ENCODE measurements at regions not wholly inside any gene's neighbourhood (a gene's known extent, or its start where the extent isn't known, plus 50 kb on each side); places are given as distances from the start of the nearest gene placed in this dataset.

DNA sequence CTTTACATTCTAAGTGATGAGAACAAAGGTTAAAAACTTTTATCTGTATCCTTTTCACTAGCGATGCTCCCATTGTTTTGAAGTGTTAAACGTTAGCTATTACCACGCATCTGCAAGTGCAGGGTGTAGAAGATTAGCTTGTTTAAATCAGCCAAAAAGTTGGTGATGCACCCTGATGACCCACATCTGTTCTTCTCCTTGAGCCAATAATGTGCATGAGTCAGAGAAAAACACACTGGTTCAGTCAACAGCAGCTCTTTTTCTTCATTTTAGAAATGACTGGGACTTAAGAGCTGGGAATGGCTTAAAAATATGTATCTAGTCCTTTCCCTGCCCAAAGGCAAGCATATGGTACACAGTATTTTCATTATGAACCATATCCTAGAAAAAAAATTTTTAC is 323.5 kb upstream of the PDE3A start:
- Histone ChIP-seq H3K9me3 (ENCODE audit: insufficient read depth, low read depth, low read length) (no peaks in the 10 kb centered on the region), H3K18ac (ENCODE audit: low read length) (no peak overlapping the region), H4K91ac (ENCODE audit: low read depth, low read length) (no peak overlapping the region), H2AK5ac (ENCODE audit: low read length) (no peak overlapping the region), H3K27me3 (ENCODE audit: insufficient read depth, low read length) (no peaks in the 10 kb centered on the region), H3K79me1 (ENCODE audit: low read length) (no peaks in the 10 kb centered on the region), H2AFZ (ENCODE audit: insufficient read depth, low read length, poor library complexity) (no peak overlapping the region), H3K9ac (ENCODE audit: low read length) (no peak overlapping the region), H3K4me1 (ENCODE audit: control insufficient read depth in 1 of 2, insufficient read depth in 2 of 2, low read length in 2 of 2) (no peaks in the 10 kb centered on the region), H3K36me3 (ENCODE audit: control insufficient read depth in 1 of 2, insufficient read depth in 2 of 2, low read length in 2 of 2) (no peaks in the 10 kb centered on the region), H2BK12ac (ENCODE audit: low read length) (no peak overlapping the region), H2BK120ac (ENCODE audit: insufficient read depth, low read length, poor library complexity) (no peak overlapping the region), H4K8ac (ENCODE audit: low read depth, low read length) (no peak overlapping the region), H3K4ac (ENCODE audit: low read depth, low read length) (no peak overlapping the region), H4K12ac (ENCODE audit: low read depth, low read length) (no peak overlapping the region), H3K79me2 (ENCODE audit: control insufficient read depth, insufficient read depth, low read length, poor library complexity) (no peaks in the 10 kb centered on the region), H3K4me3 (ENCODE audit: low read depth, low read length) (no peak overlapping the region), H3K27ac (ENCODE audit: low read depth, low read length) (no peak overlapping the region), H3K14ac (ENCODE audit: low read length) (no peak overlapping the region), H2BK5ac (ENCODE audit: low read depth, low read length, poor library complexity) (no peak overlapping the region), H3K23ac (ENCODE audit: low read length) (no peak overlapping the region), H3K4me2 (ENCODE audit: low read length) (no peak overlapping the region)
- WGBS (ENCODE audit: extremely low coverage, insufficient coverage, insufficient read length): no CpG with 5 or more reads among the region's 3 CpGs
- DNase-seq: peak in 1 of 2 donors; percentile 12

DNA sequence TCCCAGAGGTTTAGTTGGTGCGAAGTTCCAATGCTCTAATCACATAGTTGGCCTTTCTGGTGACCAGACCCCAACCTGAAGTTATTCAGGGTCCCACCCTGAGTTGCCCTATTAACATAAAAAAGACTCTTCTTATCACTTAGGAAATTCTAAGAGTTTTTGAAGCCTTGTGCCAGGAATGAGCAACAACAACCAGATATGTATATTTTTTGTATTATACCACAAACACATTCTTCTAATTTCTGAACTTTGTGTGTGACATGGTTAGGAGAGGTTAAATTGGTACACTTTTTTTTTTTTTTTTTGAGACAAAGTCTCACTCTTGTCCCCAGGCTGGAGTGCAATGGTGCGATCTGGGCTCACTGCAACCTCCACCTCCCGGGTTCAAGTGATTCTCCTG is 320.4 kb upstream of the PDE3A start:
- no peak overlapping the region for H3K4me3 ChIP-seq (ENCODE audit: low read depth, low read length)
- no CpG with 5 or more reads among the region's 3 CpGs for WGBS (ENCODE audit: extremely low coverage, insufficient coverage, insufficient read length)

DNA sequence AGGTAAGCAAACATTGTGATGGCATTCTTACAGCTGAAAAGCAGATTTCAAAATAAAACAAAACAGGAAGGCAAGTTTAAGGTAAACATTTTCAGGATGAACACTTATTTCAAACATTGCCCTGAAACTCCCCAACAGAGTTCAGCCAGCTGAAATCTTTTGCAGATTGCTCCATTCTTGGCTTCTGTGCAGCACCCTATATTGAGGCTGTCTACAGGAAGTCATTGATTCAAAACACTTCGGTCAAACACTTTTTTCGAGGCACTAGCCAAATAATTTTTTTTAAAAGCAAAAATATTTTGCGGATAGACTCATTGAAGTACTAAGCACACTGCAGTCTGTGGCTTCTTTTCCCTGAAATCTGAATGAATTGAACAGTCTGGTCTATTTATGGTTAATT is 318.1 kb upstream of the PDE3A start:
- Histone ChIP-seq H3K14ac (ENCODE audit: low read length) (no peak overlapping the region), H3K4me1 (ENCODE audit: control insufficient read depth in 1 of 2, insufficient read depth in 2 of 2, low read length in 2 of 2) (no peaks in the 10 kb centered on the region), H3K9me3 (ENCODE audit: insufficient read depth, low read depth, low read length) (no peaks in the 10 kb centered on the region), H3K27ac (ENCODE audit: low read depth, low read length) (no peak overlapping the region), H2AFZ (ENCODE audit: insufficient read depth, low read length, poor library complexity) (no peak overlapping the region), H2BK120ac (ENCODE audit: insufficient read depth, low read length, poor library complexity) (no peak overlapping the region), H3K4me2 (ENCODE audit: low read length) (no peak overlapping the region), H4K8ac (ENCODE audit: low read depth, low read length) (no peak overlapping the region), H3K18ac (ENCODE audit: low read length) (no peak overlapping the region), H3K9ac (ENCODE audit: low read length) (no peak overlapping the region), H3K79me1 (ENCODE audit: low read length) (no peaks in the 10 kb centered on the region), H2BK5ac (ENCODE audit: low read depth, low read length, poor library complexity) (no peak overlapping the region), H3K36me3 (ENCODE audit: control insufficient read depth in 1 of 2, insufficient read depth in 2 of 2, low read length in 2 of 2) (no peaks in the 10 kb centered on the region), H3K4me3 (ENCODE audit: low read depth, low read length) (no peak overlapping the region), H3K23ac (ENCODE audit: low read length) (no peak overlapping the region), H4K91ac (ENCODE audit: low read depth, low read length) (no peak overlapping the region), H2AK5ac (ENCODE audit: low read length) (no peak overlapping the region), H3K79me2 (ENCODE audit: control insufficient read depth, insufficient read depth, low read length, poor library complexity) (no peaks in the 10 kb centered on the region), H4K12ac (ENCODE audit: low read depth, low read length) (no peak overlapping the region), H2BK12ac (ENCODE audit: low read length) (no peak overlapping the region), H3K27me3 (ENCODE audit: insufficient read depth, low read length) (no peaks in the 10 kb centered on the region), H3K4ac (ENCODE audit: low read depth, low read length) (no peak overlapping the region)
- WGBS (ENCODE audit: extremely low coverage, insufficient coverage, insufficient read length): no CpG with 5 or more reads among the region's 3 CpGs
- no peak for DNase-seq

More for the DNA sequence above, 320.4 kb upstream of the PDE3A start:
- Histone ChIP-seq H3K27me3 (ENCODE audit: insufficient read depth, low read length) (no peaks in the 10 kb centered on the region), H3K9ac (ENCODE audit: low read length) (no peak overlapping the region), H4K91ac (ENCODE audit: low read depth, low read length) (no peak overlapping the region), H3K18ac (ENCODE audit: low read length) (no peak overlapping the region), H3K9me3 (ENCODE audit: insufficient read depth, low read depth, low read length) (no peaks in the 10 kb centered on the region), H3K4me1 (ENCODE audit: control insufficient read depth in 1 of 2, insufficient read depth in 2 of 2, low read length in 2 of 2) (no peaks in the 10 kb centered on the region), H2AFZ (ENCODE audit: insufficient read depth, low read length, poor library complexity) (no peak overlapping the region), H3K27ac (ENCODE audit: low read depth, low read length) (no peak overlapping the region), H3K36me3 (ENCODE audit: control insufficient read depth in 1 of 2, insufficient read depth in 2 of 2, low read length in 2 of 2) (no peaks in the 10 kb centered on the region), H2BK5ac (ENCODE audit: low read depth, low read length, poor library complexity) (no peak overlapping the region), H3K4me2 (ENCODE audit: low read length) (no peak overlapping the region), H2AK5ac (ENCODE audit: low read length) (no peak overlapping the region), H3K23ac (ENCODE audit: low read length) (no peak overlapping the region), H3K79me2 (ENCODE audit: control insufficient read depth, insufficient read depth, low read length, poor library complexity) (no peaks in the 10 kb centered on the region), H3K14ac (ENCODE audit: low read length) (no peak overlapping the region), H3K79me1 (ENCODE audit: low read length) (no peaks in the 10 kb centered on the region), H3K4ac (ENCODE audit: low read depth, low read length) (no peak overlapping the region), H4K8ac (ENCODE audit: low read depth, low read length) (no peak overlapping the region), H2BK12ac (ENCODE audit: low read length) (no peak overlapping the region), H4K12ac (ENCODE audit: low read depth, low read length) (no peak overlapping the region), H2BK120ac (ENCODE audit: insufficient read depth, low read length, poor library complexity) (no peak overlapping the region)
- no peak for DNase-seq

DNA sequence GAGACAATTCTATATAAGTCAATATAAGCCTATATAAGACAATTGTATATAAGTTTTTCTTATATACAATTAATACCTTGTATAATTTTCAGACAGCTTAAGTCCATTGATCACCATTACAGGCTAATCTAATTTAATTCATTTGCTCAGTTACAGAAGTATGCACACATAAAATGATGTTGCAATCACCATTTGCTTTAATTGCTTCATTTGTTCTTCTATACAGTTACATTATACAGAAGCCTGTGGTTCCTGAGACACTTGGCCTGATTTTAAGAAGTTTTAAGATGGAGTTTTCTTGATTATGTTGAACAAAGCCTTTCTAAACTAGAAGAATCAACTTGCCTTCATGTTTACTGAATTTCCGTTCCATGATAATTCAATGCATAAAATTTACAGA is 314.6 kb upstream of the PDE3A start:
- no peak overlapping the region for H3K14ac ChIP-seq (ENCODE audit: low read length)
- H3K79me2 ChIP-seq (ENCODE audit: control insufficient read depth, insufficient read depth, low read length, poor library complexity): no peaks in the 10 kb centered on the region
- no peak overlapping the region for H3K4me2 ChIP-seq (ENCODE audit: low read length)
- no peak overlapping the region for H3K23ac ChIP-seq (ENCODE audit: low read length)
- no peak for DNase-seq
- no peak overlapping the region for H2BK5ac ChIP-seq (ENCODE audit: low read depth, low read length, poor library complexity)
- H3K27ac ChIP-seq (ENCODE audit: low read depth, low read length): no peak overlapping the region
- no peaks in the 10 kb centered on the region for H3K9me3 ChIP-seq (ENCODE audit: insufficient read depth, low read depth, low read length)
- H2BK12ac ChIP-seq (ENCODE audit: low read length): no peak overlapping the region
- no peaks in the 10 kb centered on the region for H3K79me1 ChIP-seq (ENCODE audit: low read length)
- H3K18ac ChIP-seq (ENCODE audit: low read length): no peak overlapping the region
- no peak overlapping the region for H2AK5ac ChIP-seq (ENCODE audit: low read length)
- H4K8ac ChIP-seq (ENCODE audit: low read depth, low read length): no peak overlapping the region
- no peak overlapping the region for H2BK120ac ChIP-seq (ENCODE audit: insufficient read depth, low read length, poor library complexity)
- H3K36me3 ChIP-seq (ENCODE audit: control insufficient read depth in 1 of 2, insufficient read depth in 2 of 2, low read length in 2 of 2): no peaks in the 10 kb centered on the region
- H2AFZ ChIP-seq (ENCODE audit: insufficient read depth, low read length, poor library complexity): no peak overlapping the region
- WGBS (ENCODE audit: extremely low coverage, insufficient coverage, insufficient read length): no CpG with 5 or more reads among the region's 1 CpG
- H3K4me1 ChIP-seq (ENCODE audit: control insufficient read depth in 1 of 2, insufficient read depth in 2 of 2, low read length in 2 of 2): no peaks in the 10 kb centered on the region
- H3K4me3 ChIP-seq (ENCODE audit: low read depth, low read length): no peak overlapping the region
- H3K27me3 ChIP-seq (ENCODE audit: insufficient read depth, low read length): no peaks in the 10 kb centered on the region
- H4K91ac ChIP-seq (ENCODE audit: low read depth, low read length): no peak overlapping the region
- no peak overlapping the region for H3K9ac ChIP-seq (ENCODE audit: low read length)
- no peak overlapping the region for H4K12ac ChIP-seq (ENCODE audit: low read depth, low read length)
- H3K4ac ChIP-seq (ENCODE audit: low read depth, low read length): no peak overlapping the region
